Keratinocyte (primary cell): ENCODE measurements at regions not wholly inside any gene's neighbourhood (a gene's known extent, or its start where the extent isn't known, plus 50 kb on each side); places are given as distances from the start of the nearest gene placed in this dataset.

Source experiments
- EZH2 ChIP-seq: IDR thresholded peaks from one replicate; pipeline ENCODE4 v1.6.1; 2012; ENCODE audit warnings: inconsistent platforms, mild to moderate bottlenecking, low read length, moderate library complexity
- TF ChIP-seq, protein P1 (sequence below), 3 experiments: IDR thresholded peaks in 1 of 3; conservative IDR thresholded peaks in 1 of 3; optimal IDR thresholded peaks in 1 of 3; 2 replicates in 2 of 3; 3 replicates in 1 of 3; pipeline versions ENCODE3 to v1.5.1; 2011; ENCODE audit warnings: low read length in 3 of 3, mild to moderate bottlenecking in 3 of 3, moderate library complexity in 2 of 3, control low read depth in 1 of 3, inconsistent platforms in 1 of 3; ENCODE audit not compliant: insufficient read depth in 2 of 3; ENCODE audit errors: extremely low read depth in 1 of 3

DNA sequence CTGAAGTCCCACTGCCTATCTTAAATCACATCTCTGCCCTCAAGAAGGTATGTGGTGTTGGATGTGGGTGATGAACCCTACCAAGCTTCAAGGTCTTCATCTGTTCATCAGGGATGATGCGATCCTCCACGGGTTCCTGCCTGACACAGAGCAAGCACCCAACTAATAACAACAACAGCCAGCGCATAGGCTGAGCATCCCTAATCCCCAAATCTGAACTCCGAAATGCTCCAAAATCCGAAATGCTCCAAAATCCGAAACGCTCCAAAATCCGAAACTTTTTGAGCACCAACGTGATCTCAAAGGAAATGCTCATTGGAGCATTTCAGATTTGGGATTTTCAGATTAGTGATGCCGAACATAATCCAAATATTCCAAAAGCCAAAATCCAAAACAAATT, 238.9 kb upstream of the SDK2 start:
- TF ChIP-seq, protein P1, sequence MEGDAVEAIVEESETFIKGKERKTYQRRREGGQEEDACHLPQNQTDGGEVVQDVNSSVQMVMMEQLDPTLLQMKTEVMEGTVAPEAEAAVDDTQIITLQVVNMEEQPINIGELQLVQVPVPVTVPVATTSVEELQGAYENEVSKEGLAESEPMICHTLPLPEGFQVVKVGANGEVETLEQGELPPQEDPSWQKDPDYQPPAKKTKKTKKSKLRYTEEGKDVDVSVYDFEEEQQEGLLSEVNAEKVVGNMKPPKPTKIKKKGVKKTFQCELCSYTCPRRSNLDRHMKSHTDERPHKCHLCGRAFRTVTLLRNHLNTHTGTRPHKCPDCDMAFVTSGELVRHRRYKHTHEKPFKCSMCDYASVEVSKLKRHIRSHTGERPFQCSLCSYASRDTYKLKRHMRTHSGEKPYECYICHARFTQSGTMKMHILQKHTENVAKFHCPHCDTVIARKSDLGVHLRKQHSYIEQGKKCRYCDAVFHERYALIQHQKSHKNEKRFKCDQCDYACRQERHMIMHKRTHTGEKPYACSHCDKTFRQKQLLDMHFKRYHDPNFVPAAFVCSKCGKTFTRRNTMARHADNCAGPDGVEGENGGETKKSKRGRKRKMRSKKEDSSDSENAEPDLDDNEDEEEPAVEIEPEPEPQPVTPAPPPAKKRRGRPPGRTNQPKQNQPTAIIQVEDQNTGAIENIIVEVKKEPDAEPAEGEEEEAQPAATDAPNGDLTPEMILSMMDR (optimal IDR thresholded peaks at IDR 0.05 in 1 of 3, IDR thresholded peaks at IDR 0.05 in 1 of 3, conservative IDR thresholded peaks at IDR 0.05 in 1 of 3; ENCODE audit: extremely low read depth in 1 of 3, insufficient read depth in 2 of 3, low read length in 3 of 3): no peak
- no peak for TF ChIP-seq EZH2
